Fibroblast of the aortic adventitia (primary cell): ENCODE measurements at regions not wholly inside any gene's neighbourhood (a gene's known extent, or its start where the extent isn't known, plus 50 kb on each side); places are given as distances from the start of the nearest gene placed in this dataset.

Source experiments
- DNase-seq: peaks from one replicate; pipeline ENCODE4 v3.0.0-alpha.2; 2010; ENCODE audit warnings: low read depth
- H3K4me3 ChIP-seq: 2 replicates; pipeline ENCODE4 v1.5.1; 2011; ENCODE audit warnings: low read depth, mild to moderate bottlenecking, control low read depth, low read length, moderate library complexity
- CTCF ChIP-seq: IDR thresholded peaks from 2 replicates; pipeline ENCODE4 v1.5.1; 2011; ENCODE audit warnings: mild to moderate bottlenecking, low read length, control low read depth, inconsistent platforms; ENCODE audit not compliant: insufficient read depth

- peak overlapping the region; percentile 57 for H3K4me3 ChIP-seq
- peak; percentile 46 for DNase-seq
- TF ChIP-seq CTCF: no peak
Observed at GRCh38 chr1:39104158-39105060, 78.3 kb downstream of the NDUFS5 start.

GRCh38 chr1:39105061-39105840, 79.1 kb downstream of the NDUFS5 start:
- TF ChIP-seq CTCF: no peak
- H3K4me3 ChIP-seq: peak overlapping the region; percentile 78
- peak; percentile 49 for DNase-seq

- TF ChIP-seq CTCF: no peak
- peak overlapping the region; percentile 78 for H3K4me3 ChIP-seq
- DNase-seq: peak; percentile 55
Observed at GRCh38 chr1:39105841-39106765, 80.0 kb downstream of the NDUFS5 start.

GRCh38 chr1:39106801-39107327, 80.7 kb downstream of the NDUFS5 start:
- DNase-seq: no peak
- TF ChIP-seq CTCF: no peak
- peak overlapping the region; percentile 78 for H3K4me3 ChIP-seq

- peak overlapping the region; percentile 78 for H3K4me3 ChIP-seq
- no peak for TF ChIP-seq CTCF
- DNase-seq: peak; percentile 30
Observed at GRCh38 chr1:39107341-39108290, 81.5 kb downstream of the NDUFS5 start.
